GM21423 (cell line): ENCODE measurements at regions not wholly inside any gene's neighbourhood (a gene's known extent, or its start where the extent isn't known, plus 50 kb on each side); places are given as distances from the start of the nearest gene placed in this dataset.
A peak's percentile ranks its signal among the peaks of the same experiment; 100 is the strongest.

Experiments
- ATAC-seq: cut with Tn5 transposase; IDR thresholded peaks from one replicate; pipeline ENCODE4 v1.9.1; 2021; ENCODE audit warnings: mild to moderate bottlenecking, moderate library complexity; ENCODE audit not compliant: unreplicated experiment

- ATAC-seq: no peak
These were observed 76.8 kb upstream of the CHRNA7 start for GRCh38 chr15:31953478-31953877.

DNA sequence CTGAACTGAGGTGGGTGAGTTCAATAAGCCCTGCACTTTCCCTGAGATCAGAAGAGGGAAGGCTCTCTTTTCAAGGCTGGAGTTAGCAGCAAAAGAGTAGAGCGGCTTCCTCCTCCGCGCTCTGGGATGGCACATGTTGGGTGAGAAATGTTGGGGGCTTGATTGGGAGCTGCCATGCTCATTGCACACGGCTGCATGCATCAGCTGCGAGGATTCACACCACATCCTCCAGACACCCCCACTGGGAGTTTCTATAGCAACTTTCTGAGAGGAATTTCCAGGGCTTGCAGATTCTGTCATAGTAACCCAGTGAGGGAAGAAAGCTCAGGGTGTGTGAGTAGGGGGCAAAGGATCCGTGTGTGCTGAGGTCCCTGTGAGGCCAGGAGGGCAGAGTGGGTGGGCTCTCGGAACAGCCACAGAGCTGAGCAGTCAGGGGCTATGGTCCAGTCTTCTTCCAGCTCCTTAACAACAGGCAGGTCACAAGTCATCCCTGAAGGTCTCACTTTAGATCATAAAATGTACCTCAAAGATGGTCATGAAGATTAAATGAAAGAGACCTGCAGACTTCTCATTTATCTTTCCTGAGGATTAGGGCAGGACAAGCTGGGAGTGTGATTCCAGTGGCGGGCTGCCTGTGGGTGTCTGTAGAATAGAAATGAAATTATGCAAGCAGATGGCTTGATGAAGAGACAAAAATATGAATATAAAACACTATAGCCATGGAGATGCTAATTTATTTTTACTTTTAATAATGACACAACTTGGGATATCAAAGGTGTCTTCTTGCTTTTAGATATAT lies 75.7 kb upstream of the CHRNA7 start:
- no peak for ATAC-seq

DNA sequence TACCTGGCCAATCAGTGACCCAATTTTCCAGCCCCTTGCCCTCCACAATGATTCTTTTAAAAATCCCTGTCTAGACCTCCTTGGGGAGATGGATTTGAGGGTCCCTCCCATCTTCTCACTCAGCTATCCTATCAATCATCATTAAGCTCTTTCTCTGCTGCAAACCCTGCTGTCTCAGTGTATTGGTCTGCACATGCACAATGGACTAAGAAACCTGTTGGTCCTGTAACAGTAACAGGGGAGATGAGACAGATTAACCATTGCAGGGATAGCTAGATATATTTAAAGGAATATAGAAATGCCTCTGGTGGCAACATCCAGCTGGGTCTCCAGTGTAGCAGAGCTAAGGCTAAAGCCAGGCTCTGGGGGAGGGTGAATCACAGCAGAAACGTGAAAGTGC lies 74.6 kb upstream of the CHRNA7 start:
- ATAC-seq: no peak

DNA sequence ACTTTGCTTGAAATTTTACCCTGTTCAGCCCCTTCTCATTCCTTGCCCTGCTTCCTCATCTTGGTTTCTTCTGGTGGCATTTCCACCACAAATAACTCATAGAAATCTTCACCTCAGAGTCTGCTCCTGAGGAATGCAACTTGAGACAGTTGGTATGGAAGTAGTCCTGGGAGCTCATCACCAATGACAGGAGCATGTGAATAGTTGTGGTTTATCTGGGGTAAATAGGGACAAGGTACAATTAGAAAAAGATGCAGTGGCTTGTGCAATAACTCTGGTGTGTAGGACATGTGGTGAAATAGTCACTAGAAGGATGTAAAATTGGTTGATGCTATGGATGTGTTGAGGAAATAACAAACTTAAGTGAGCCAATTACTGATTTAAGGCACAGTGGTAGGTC lies 72.7 kb upstream of the CHRNA7 start:
- ATAC-seq: no peak

DNA sequence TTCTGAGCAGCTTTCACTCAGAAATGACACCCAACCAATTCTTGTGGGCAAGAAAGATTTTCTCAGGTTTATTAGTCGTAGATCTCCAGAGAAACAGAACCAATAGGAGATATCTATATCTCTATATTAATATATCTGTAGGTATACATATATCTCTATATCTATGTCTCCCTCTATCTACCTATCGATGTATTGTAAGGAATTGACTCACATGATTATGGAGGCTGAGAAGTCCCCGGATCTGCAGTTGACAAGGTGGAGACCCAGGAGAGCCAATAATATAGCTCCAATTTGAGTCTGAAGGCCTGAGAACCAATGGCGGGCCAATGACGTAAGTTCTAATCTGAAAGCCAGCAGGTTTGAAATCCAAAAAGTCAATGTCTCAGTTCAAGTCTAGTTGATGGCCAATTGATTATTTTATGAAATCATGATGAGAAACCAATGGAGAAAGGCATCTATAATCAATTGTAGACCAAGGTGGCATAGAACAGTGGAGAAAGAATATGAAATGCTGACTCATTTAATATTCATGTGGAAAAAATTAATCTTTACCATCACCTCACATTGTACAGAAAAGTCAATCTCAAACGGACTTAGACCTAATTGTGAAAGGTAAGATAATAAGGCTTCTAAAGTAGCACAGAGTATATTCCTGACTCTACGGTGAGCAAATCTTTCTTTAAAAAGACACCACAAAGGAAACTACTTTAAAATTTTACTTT lies 65.6 kb upstream of the CHRNA7 start:
- no peak for ATAC-seq

DNA sequence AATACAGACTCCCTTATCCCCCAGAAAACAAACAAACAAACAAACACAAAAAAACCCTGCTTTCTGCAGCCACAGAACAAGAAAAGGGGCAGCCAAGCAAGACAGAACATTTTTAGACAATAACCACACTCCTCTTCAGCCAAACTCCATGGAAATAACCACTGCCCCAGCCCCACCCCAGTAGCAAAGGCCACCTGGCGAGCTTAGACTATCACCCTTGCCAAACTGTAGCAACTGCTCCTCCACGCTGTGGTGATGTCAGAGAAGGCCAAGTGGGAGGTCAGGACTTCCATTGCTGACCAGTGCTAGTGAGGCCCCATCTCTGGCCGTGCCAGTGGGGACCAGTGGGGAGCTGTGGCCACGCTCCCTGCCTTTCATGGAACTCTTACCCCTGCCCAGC lies 60.3 kb upstream of the CHRNA7 start:
- ATAC-seq: no peak

GRCh38 chr15:31973197-31973596 lies 57.1 kb upstream of the CHRNA7 start:
- no peak for ATAC-seq

GRCh38 chr15:31974154-31974794 lies 56.0 kb upstream of the CHRNA7 start:
- ATAC-seq: no peak

- no peak for ATAC-seq
These were observed 55.2 kb upstream of the CHRNA7 start for GRCh38 chr15:31974855-31975829.

GRCh38 chr15:31975830-31976229 lies 54.5 kb upstream of the CHRNA7 start:
- no peak for ATAC-seq

- no peak for ATAC-seq
These were observed 53.2 kb upstream of the CHRNA7 start for GRCh38 chr15:31977138-31977537.

DNA sequence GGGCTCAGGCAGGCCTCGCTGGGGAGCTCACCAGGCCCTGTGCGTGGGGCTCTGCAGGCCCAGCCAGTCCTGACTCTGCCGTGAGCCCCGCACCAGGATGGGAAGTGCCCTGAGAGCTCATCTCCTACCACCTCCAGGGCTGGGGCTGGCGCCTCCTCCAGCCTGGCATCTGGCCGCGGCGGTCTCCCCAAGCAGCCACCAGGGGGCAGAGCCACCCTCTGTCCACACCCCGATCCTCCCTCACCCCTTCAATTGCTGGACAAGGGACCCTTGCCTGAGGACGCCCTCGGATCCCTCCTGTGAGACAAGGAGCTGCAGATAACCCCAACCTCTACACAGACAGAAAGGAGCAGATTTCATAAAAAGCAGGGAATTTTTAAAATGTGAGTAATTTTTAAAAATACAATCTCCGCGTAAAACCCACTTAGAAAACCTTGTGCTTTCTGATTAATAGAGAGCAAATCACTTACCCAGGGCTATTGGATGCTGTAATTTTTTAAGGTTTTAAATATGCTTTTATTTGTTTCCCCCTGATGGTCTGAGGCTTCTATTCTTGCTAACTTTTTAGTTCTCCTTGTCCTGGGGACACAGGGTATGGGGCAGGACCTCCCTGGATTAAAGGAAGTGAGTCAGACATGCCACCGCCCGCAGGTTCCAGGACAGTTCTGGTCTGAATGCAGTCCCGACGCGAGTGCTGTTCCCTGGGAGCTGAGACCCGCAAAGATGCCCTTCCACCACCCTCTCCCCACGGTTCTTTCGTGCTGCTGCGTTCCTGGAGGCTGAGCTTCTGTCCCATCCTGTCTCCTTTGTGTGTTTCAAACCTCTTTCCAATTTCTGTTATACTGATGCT lies 52.3 kb upstream of the CHRNA7 start:
- peak; percentile 63 for ATAC-seq
